PFSK-1 (cell line): ENCODE measurements at regions not wholly inside any gene's neighbourhood (a gene's known extent, or its start where the extent isn't known, plus 50 kb on each side); places are given as distances from the start of the nearest gene placed in this dataset.

Experiments used
- FOXP2 ChIP-seq: optimal IDR thresholded peaks from 2 replicates; pipeline ENCODE3; 2011; ENCODE audit warnings: borderline replicate concordance, control low read depth, inconsistent platforms; ENCODE audit not compliant: insufficient read depth; ENCODE audit errors: extremely low read length, extremely low read depth
- POLR2AphosphoS5 ChIP-seq: IDR thresholded peaks from 2 replicates; pipeline ENCODE4 v1.6.1; 2012; ENCODE audit warnings: low read depth, mild to moderate bottlenecking, control low read depth, low read length, moderate library complexity
- REST ChIP-seq, 2 experiments: IDR thresholded peaks; 2 replicates each; pipeline versions ENCODE4 v1.6.1 to v1.8.0; 2011 to 2012; ENCODE audit warnings: low read depth in 2 of 2, low read length in 2 of 2, control low read depth in 1 of 2, inconsistent platforms in 1 of 2, mild to moderate bottlenecking in 1 of 2, moderate library complexity in 1 of 2; ENCODE audit not compliant: insufficient read depth in 1 of 2
- SIN3A ChIP-seq: IDR thresholded peaks from 2 replicates; pipeline ENCODE4 v1.6.1; 2012; ENCODE audit warnings: mild to moderate bottlenecking, low read length, moderate library complexity, borderline replicate concordance; ENCODE audit not compliant: insufficient read depth
- TAF1 ChIP-seq: IDR thresholded peaks from 2 replicates; pipeline ENCODE4 v1.6.1; 2012; ENCODE audit warnings: low read length, control low read depth, borderline replicate concordance; ENCODE audit not compliant: insufficient read depth

GRCh38 chr4:26061248-26061986 is 147.4 kb downstream of the SMIM20 start:
- no peak for TF ChIP-seq POLR2AphosphoS5

GRCh38 chr4:26062215-26062614 is 148.2 kb downstream of the SMIM20 start:
- TF ChIP-seq FOXP2 (no peak), SIN3A (no peak), TAF1 (no peak), REST (IDR thresholded peaks at IDR 0.05; ENCODE audit: insufficient read depth in 1 of 2, low read depth in 2 of 2, low read length in 2 of 2) (no peak), POLR2AphosphoS5 (no peak)

- no peak for TF ChIP-seq FOXP2
- TF ChIP-seq REST (IDR thresholded peaks at IDR 0.05; ENCODE audit: insufficient read depth in 1 of 2, low read depth in 2 of 2, low read length in 2 of 2): no peak
- no peak for TF ChIP-seq SIN3A
- TF ChIP-seq POLR2AphosphoS5: no peak
- TF ChIP-seq TAF1: no peak
Measured at GRCh38 chr4:26065833-26066232, 151.8 kb downstream of the SMIM20 start.

- TF ChIP-seq SIN3A (no peak), FOXP2 (no peak), REST (IDR thresholded peaks at IDR 0.05; ENCODE audit: insufficient read depth in 1 of 2, low read depth in 2 of 2, low read length in 2 of 2) (no peak), TAF1 (no peak), POLR2AphosphoS5 (no peak)
Measured at GRCh38 chr4:26067035-26067434, 153.0 kb downstream of the SMIM20 start.

- TF ChIP-seq FOXP2 (no peak), POLR2AphosphoS5 (no peak), REST (IDR thresholded peaks at IDR 0.05; ENCODE audit: insufficient read depth in 1 of 2, low read depth in 2 of 2, low read length in 2 of 2) (no peak), TAF1 (no peak), SIN3A (no peak)
Measured at GRCh38 chr4:26069218-26069617, 155.2 kb downstream of the SMIM20 start.
